A673 (cell line): ENCODE measurements at regions not wholly inside any gene's neighbourhood (a gene's known extent, or its start where the extent isn't known, plus 50 kb on each side); places are given as distances from the start of the nearest gene placed in this dataset.
A peak's percentile ranks its signal among the peaks of the same experiment; 100 is the strongest.
"Not testable (repeated sequence)": the region's sequence is repeated elsewhere in the genome, so short reads cannot be mapped to it uniquely, and the experiment has no call there.

Experiments used
- BruUV-seq: library from RNA; stranded (reverse); fragments of 400-500 nt; replicated peaks from 2 replicates; lab custom pipeline; 2021; lab: Mats Ljungman, UMichigan
- CTCF ChIA-PET: fragments of 300-600 bp; sonication (Branson Sonifier 250); formaldehyde crosslinking; loops from one replicate; lab custom pipeline; 2022; ENCODE audit warnings: antibody characterized with exemption; lab: Charles Lee
- POLR2A ChIA-PET: fragments of 300-600 bp; sonication (Branson Sonifier 250); formaldehyde crosslinking; loops from one replicate; lab custom pipeline; 2022; ENCODE audit warnings: antibody characterized with exemption; ENCODE audit not compliant: low non-redundant PET; lab: Charles Lee
- DNase-seq: peaks from one replicate; pipeline ENCODE4 v3.0.0-alpha.2; 2015; ENCODE audit warnings: low spot score
- H3K27ac ChIP-seq: fragments of 200-600 bp; sonication (generic); 2 replicates; pipeline ENCODE4 v1.5.1; 2016; ENCODE audit warnings: mixed run types, low read depth, mild to moderate bottlenecking, mixed read lengths, antibody characterized with exemption, low read length; ENCODE audit not compliant: poor library complexity, severe bottlenecking
- H3K27me3 ChIP-seq: fragments of 200-600 bp; sonication (generic); replicated peaks from 2 replicates; pipeline ENCODE4 v1.6.1; 2017; ENCODE audit warnings: mixed run types, low read depth, mild to moderate bottlenecking, mixed read lengths, antibody characterized with exemption, low read length; ENCODE audit not compliant: insufficient read depth, poor library complexity
- H3K36me3 ChIP-seq: fragments of 200-600 bp; sonication (generic); 2 replicates; pipeline ENCODE4 v1.6.1; 2016; ENCODE audit warnings: mixed run types, mild to moderate bottlenecking, mixed read lengths, antibody characterized with exemption, low read length; ENCODE audit not compliant: insufficient read depth, poor library complexity, severe bottlenecking
- H3K4me1 ChIP-seq: fragments of 200-600 bp; sonication (generic); 2 replicates; pipeline ENCODE4 v1.6.1; 2017; ENCODE audit warnings: mixed run types, mild to moderate bottlenecking, mixed read lengths, antibody characterized with exemption, low read length; ENCODE audit not compliant: insufficient read depth, poor library complexity, severe bottlenecking
- H3K4me3 ChIP-seq: fragments of 200-600 bp; sonication (generic); 2 replicates; pipeline ENCODE4 v1.5.1; 2016; ENCODE audit warnings: low read depth, mixed run types, mild to moderate bottlenecking, mixed read lengths, low read length; ENCODE audit not compliant: poor library complexity, severe bottlenecking
- H3K9me3 ChIP-seq: fragments of 200-600 bp; sonication (generic); 2 replicates; pipeline ENCODE4 v1.6.1; 2016; ENCODE audit warnings: mixed run types, low read depth, mild to moderate bottlenecking, mixed read lengths, antibody characterized with exemption, low read length; ENCODE audit not compliant: poor library complexity, severe bottlenecking
- CTCF ChIP-seq: fragments of 300-800, 200-600 bp; sonication (generic); conservative IDR thresholded peaks from 2 replicates; pipeline ENCODE4 v1.5.1; 2017; ENCODE audit warnings: low read depth, mild to moderate bottlenecking, antibody characterized with exemption, low read length, moderate library complexity, mixed read lengths
- EZH2 ChIP-seq: fragments of 200-600 bp; sonication (generic); IDR thresholded peaks from 2 replicates; pipeline ENCODE4 v1.6.1; 2017; ENCODE audit warnings: borderline replicate concordance, low read depth, mild to moderate bottlenecking, mixed read lengths, antibody characterized with exemption, low read length; ENCODE audit not compliant: poor library complexity, severe bottlenecking
- intact Hi-C: fragments of 100-400 bp; cut with micrococcal nuclease; formaldehyde crosslinking; loops from one replicate; pipeline ENCODE4 v1.10.0; 2022; ENCODE audit not compliant: unreplicated experiment

GRCh38 chr11:26931881-26932280 is 62.0 kb upstream of the FIBIN start:
- H3K27me3 ChIP-seq = peaks cover 86% of the 10 kb centered on the region
- POLR2A ChIA-PET = no interaction called here
- TF ChIP-seq EZH2 = no peak
- TF ChIP-seq CTCF = no peak

DNA sequence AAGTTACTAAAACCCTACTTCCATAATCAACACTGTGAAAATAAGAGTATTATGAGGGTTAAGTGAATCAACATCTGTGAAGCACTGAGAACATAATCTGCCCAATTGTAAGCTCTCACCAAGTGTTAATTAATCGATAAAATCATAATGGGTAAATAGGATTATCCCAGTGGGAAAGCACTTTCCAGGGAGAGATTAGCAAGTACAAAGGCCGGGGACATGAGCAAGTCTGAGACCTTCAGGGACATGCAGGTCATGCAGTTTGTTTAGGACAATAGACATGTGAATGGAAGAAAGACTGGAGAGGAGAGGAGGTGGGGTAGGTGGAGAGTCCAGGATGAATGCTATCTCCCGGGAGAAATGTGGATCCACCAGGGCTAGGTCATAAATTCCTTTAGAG is 57.8 kb upstream of the FIBIN start:
- Histone ChIP-seq H3K4me1 (no peaks in the 10 kb centered on the region), H3K9me3 (no peaks in the 10 kb centered on the region), H3K27me3 (peaks cover 63% of the 10 kb centered on the region), H3K27ac (no peak overlapping the region), H3K36me3 (no peaks in the 10 kb centered on the region), H3K4me3 (no peak overlapping the region)
- ChIA-PET CTCF (no interaction called here), POLR2A (no interaction called here)
- TF ChIP-seq EZH2 (no peak), CTCF (no peak)
- intact Hi-C loops = no loop called here
- no TSS peak for BruUV-seq
- peak; percentile 38 for DNase-seq

More at GRCh38 chr11:26931881-26932280, 62.0 kb upstream of the FIBIN start:
- Histone ChIP-seq H3K36me3 (no peaks in the 10 kb centered on the region), H3K4me1 (no peaks in the 10 kb centered on the region), H3K9me3 (no peaks in the 10 kb centered on the region), H3K4me3 (no peak overlapping the region), H3K27ac (no peak overlapping the region)
- no peak for DNase-seq
- intact Hi-C loops = no loop called here
- CTCF ChIA-PET = no interaction called here
- BruUV-seq = no TSS peak

DNA sequence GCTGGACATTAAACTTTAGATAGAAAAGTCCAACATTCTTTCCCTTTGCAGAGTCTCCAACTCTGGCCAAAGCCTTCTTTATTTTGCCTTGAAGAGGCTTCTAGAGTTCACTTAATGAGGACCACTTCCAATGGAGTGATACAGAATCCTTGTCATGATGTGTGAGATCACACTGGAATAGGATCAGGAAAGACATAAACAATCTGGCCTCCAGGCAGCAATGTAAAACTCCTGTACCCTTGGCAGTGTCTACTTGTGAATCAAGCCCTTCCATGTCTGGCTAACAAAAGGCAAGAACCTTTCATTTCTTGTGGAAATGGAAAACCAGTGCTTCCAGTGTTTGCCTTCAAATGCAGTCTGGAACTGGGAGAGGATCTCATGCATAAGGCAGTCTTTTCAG is 56.5 kb upstream of the FIBIN start:
- no peaks in the 10 kb centered on the region for H3K4me1 ChIP-seq
- H3K9me3 ChIP-seq = no peaks in the 10 kb centered on the region
- ChIA-PET CTCF (no interaction called here), POLR2A (no interaction called here)
- no peak overlapping the region for H3K27ac ChIP-seq
- BruUV-seq = no TSS peak
- no peak for DNase-seq
- H3K4me3 ChIP-seq = no peak overlapping the region
- peaks cover 62% of the 10 kb centered on the region for H3K27me3 ChIP-seq
- no peak for TF ChIP-seq CTCF
- TF ChIP-seq EZH2 = no peak
- intact Hi-C loops = no loop called here
- H3K36me3 ChIP-seq = no peaks in the 10 kb centered on the region

DNA sequence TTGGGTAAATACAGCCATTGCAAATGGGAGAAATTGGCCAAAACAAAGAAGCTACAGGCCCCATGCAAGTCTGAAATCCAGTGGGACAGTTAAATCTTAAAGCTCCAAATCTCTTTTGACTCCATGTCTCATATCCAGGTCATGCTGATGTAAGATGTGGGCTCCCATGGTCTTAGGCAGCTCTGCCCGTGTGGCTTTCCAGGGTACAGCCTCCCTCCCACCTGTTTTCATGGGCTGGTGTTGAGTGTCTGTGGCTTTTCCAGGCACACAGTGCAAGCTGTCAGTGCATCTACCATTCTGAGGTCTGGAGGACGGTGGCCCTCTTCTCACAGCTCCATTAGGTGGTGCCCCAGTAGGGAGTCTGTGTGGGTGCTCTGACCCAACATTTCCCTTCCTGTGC is 53.4 kb upstream of the FIBIN start:
- CTCF ChIA-PET, H3K4me3 ChIP-seq, H3K36me3 ChIP-seq, H3K4me1 ChIP-seq, intact Hi-C loops, POLR2A ChIA-PET, H3K9me3 ChIP-seq, DNase-seq, H3K27ac ChIP-seq, BruUV-seq: not testable (repeated sequence)
- H3K27me3 ChIP-seq = peaks cover 67% of the 10 kb centered on the region
